ENCODE measurements at regions not wholly inside any gene's neighbourhood (a gene's known extent, or its start where the extent isn't known, plus 50 kb on each side); places are given as distances from the start of the nearest gene placed in this dataset.

DNA sequence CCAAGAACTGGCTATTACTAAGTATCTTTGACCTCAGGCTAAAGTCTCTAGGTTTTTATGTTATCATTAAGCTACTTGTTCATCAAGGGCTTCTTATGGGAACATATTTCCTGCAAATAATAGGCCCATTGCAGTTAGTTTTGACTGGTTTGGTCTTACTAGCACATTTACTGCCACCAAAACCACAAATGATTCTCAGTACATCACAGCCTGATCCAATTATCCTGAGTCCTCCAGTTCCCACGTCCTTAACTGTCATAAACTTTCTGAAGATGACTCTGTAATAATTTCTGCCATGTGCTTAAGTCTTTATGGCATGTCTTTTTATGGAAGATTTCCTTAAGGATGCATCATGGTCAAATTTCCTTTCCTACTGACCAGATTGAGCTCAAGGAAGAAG lies 123.3 kb upstream of the TANK start:
- no peak for ATAC-seq
- H3K27ac ChIP-seq (ENCODE audit: low read depth) = no peak overlapping the region
- H4K20me1 ChIP-seq (replicated peaks; ENCODE audit: insufficient read depth) = no peaks in the 10 kb centered on the region
- no peaks in the 10 kb centered on the region; the same call in 1 of the 2 replicates for H3K9me2 ChIP-seq (ENCODE audit: insufficient read depth)
- no peaks in the 10 kb centered on the region for H3K9me3 Mint-ChIP-seq
- no peaks in the 10 kb centered on the region for H3K36me3 Mint-ChIP-seq (ENCODE audit: low read depth)
- H3K4me1 ChIP-seq (ENCODE audit: insufficient read depth) = no peaks in the 10 kb centered on the region
- H3K27me3 ChIP-seq (ENCODE audit: insufficient read depth) = no peaks in the 10 kb centered on the region
- H3F3A ChIP-seq (replicated peaks; ENCODE audit: low read depth) = no peaks in the 10 kb centered on the region
- H3K79me2 ChIP-seq (replicated peaks; ENCODE audit: insufficient read depth) = no peaks in the 10 kb centered on the region
- no peak overlapping the region for H2AFZ ChIP-seq
- H3K4me2 ChIP-seq = no peak overlapping the region
- H3K27ac Mint-ChIP-seq = no peak overlapping the region
- TF ChIP-seq CREB1 (CRISPR knock-in tag; IDR thresholded peaks at IDR 0.05; ENCODE audit: low read depth) = no peak
- TF ChIP-seq ZNF331 (CRISPR knock-in tag; IDR thresholded peaks at IDR 0.05; ENCODE audit: low read depth) = no peak
- TF ChIP-seq, protein P1, sequence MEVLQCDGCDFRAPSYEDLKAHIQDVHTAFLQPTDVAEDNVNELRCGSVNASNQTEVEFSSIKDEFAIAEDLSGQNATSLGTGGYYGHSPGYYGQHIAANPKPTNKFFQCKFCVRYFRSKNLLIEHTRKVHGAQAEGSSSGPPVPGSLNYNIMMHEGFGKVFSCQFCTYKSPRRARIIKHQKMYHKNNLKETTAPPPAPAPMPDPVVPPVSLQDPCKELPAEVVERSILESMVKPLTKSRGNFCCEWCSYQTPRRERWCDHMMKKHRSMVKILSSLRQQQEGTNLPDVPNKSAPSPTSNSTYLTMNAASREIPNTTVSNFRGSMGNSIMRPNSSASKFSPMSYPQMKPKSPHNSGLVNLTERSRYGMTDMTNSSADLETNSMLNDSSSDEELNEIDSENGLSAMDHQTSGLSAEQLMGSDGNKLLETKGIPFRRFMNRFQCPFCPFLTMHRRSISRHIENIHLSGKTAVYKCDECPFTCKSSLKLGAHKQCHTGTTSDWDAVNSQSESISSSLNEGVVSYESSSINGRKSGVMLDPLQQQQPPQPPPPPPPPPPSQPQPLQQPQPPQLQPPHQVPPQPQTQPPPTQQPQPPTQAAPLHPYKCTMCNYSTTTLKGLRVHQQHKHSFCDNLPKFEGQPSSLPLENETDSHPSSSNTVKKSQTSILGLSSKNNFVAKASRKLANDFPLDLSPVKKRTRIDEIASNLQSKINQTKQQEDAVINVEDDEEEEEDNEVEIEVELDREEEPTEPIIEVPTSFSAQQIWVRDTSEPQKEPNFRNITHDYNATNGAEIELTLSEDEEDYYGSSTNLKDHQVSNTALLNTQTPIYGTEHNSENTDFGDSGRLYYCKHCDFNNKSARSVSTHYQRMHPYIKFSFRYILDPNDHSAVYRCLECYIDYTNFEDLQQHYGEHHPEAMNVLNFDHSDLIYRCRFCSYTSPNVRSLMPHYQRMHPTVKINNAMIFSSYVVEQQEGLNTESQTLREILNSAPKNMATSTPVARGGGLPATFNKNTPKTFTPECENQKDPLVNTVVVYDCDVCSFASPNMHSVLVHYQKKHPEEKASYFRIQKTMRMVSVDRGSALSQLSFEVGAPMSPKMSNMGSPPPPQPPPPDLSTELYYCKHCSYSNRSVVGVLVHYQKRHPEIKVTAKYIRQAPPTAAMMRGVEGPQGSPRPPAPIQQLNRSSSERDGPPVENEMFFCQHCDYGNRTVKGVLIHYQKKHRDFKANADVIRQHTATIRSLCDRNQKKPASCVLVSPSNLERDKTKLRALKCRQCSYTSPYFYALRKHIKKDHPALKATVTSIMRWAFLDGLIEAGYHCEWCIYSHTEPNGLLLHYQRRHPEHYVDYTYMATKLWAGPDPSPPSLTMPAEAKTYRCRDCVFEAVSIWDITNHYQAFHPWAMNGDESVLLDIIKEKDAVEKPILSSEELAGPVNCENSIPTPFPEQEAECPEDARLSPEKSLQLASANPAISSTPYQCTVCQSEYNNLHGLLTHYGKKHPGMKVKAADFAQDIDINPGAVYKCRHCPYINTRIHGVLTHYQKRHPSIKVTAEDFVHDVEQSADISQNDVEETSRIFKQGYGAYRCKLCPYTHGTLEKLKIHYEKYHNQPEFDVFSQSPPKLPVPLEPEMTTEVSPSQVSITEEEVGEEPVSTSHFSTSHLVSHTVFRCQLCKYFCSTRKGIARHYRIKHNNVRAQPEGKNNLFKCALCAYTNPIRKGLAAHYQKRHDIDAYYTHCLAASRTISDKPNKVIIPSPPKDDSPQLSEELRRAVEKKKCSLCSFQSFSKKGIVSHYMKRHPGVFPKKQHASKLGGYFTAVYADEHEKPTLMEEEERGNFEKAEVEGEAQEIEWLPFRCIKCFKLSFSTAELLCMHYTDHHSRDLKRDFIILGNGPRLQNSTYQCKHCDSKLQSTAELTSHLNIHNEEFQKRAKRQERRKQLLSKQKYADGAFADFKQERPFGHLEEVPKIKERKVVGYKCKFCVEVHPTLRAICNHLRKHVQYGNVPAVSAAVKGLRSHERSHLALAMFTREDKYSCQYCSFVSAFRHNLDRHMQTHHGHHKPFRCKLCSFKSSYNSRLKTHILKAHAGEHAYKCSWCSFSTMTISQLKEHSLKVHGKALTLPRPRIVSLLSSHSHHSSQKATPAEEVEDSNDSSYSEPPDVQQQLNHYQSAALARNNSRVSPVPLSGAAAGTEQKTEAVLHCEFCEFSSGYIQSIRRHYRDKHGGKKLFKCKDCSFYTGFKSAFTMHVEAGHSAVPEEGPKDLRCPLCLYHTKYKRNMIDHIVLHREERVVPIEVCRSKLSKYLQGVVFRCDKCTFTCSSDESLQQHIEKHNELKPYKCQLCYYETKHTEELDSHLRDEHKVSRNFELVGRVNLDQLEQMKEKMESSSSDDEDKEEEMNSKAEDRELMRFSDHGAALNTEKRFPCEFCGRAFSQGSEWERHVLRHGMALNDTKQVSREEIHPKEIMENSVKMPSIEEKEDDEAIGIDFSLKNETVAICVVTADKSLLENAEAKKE (CRISPR knock-in tag; IDR thresholded peaks at IDR 0.05) = no peak
- no peak for TF ChIP-seq STAT1 (IDR thresholded peaks at IDR 0.05; ENCODE audit: unreplicated experiment)
- no peak for TF ChIP-seq EZH2phosphoT487 (IDR thresholded peaks at IDR 0.05; ENCODE audit: unreplicated experiment)
- no peak for TF ChIP-seq NANOG (IDR thresholded peaks at IDR 0.05; ENCODE audit: borderline replicate concordance)
- TF ChIP-seq, protein P2, sequence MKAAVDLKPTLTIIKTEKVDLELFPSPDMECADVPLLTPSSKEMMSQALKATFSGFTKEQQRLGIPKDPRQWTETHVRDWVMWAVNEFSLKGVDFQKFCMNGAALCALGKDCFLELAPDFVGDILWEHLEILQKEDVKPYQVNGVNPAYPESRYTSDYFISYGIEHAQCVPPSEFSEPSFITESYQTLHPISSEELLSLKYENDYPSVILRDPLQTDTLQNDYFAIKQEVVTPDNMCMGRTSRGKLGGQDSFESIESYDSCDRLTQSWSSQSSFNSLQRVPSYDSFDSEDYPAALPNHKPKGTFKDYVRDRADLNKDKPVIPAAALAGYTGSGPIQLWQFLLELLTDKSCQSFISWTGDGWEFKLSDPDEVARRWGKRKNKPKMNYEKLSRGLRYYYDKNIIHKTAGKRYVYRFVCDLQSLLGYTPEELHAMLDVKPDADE (IDR thresholded peaks at IDR 0.05) = no peak
- TF ChIP-seq POLR2AphosphoS5 (IDR thresholded peaks at IDR 0.05; ENCODE audit: low read depth) = no peak
- TF ChIP-seq, protein P3, sequence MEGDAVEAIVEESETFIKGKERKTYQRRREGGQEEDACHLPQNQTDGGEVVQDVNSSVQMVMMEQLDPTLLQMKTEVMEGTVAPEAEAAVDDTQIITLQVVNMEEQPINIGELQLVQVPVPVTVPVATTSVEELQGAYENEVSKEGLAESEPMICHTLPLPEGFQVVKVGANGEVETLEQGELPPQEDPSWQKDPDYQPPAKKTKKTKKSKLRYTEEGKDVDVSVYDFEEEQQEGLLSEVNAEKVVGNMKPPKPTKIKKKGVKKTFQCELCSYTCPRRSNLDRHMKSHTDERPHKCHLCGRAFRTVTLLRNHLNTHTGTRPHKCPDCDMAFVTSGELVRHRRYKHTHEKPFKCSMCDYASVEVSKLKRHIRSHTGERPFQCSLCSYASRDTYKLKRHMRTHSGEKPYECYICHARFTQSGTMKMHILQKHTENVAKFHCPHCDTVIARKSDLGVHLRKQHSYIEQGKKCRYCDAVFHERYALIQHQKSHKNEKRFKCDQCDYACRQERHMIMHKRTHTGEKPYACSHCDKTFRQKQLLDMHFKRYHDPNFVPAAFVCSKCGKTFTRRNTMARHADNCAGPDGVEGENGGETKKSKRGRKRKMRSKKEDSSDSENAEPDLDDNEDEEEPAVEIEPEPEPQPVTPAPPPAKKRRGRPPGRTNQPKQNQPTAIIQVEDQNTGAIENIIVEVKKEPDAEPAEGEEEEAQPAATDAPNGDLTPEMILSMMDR (conservative IDR thresholded peaks at IDR 0.05; ENCODE audit: low read depth in 2 of 2) = no peak
- H3K27me3 Mint-ChIP-seq (ENCODE audit: insufficient read depth, low read depth, poor library complexity) = no peaks in the 10 kb centered on the region
- H3K4me3 Mint-ChIP-seq = no peak overlapping the region
- H3K36me3 ChIP-seq (ENCODE audit: insufficient read depth) = no peaks in the 10 kb centered on the region
- no peaks in the 10 kb centered on the region for H3K4me1 Mint-ChIP-seq
- no peak overlapping the region for H3K4me3 ChIP-seq
- no peak for DNase-seq (ENCODE audit: low spot score)
